Vagina (tissue), 2 donors: ENCODE measurements at regions not wholly inside any gene's neighbourhood (a gene's known extent, or its start where the extent isn't known, plus 50 kb on each side); places are given as distances from the start of the nearest gene placed in this dataset.

Source experiments
- DNase-seq, 2 donors: peaks; one replicate each; pipeline ENCODE4 v3.0.0-alpha.2; 2017; ENCODE audit errors: extremely low spot score in 2 of 2
- H3K27ac ChIP-seq: fragments of 200-600 bp; sonication (generic); one replicate; pipeline ENCODE4 v1.5.1; 2019
- H3K27me3 ChIP-seq: fragments of 200-600 bp; sonication (generic); one replicate; pipeline ENCODE4 v1.5.1; 2019
- H3K36me3 ChIP-seq, 2 donors: fragments of 200-600 bp; sonication (generic); one replicate each; pipeline ENCODE4 v1.5.1; 2017 to 2019
- H3K4me1 ChIP-seq: fragments of 200-600 bp; sonication (generic); one replicate; pipeline ENCODE4 v1.5.1; 2019
- H3K4me3 ChIP-seq, 2 donors: fragments of 200-600 bp; sonication (generic); 1 replicate in 1 of 2; 2 replicates in 1 of 2; pipeline ENCODE4 v1.5.1; 2016 to 2019
- H3K9me3 ChIP-seq: fragments of 200-600 bp; sonication (generic); one replicate; pipeline ENCODE4 v1.5.1; 2019
- POLR2A ChIP-seq, 2 donors: fragments of 450-650 bp; IDR thresholded peaks; one replicate each; pipeline ENCODE4 v1.6.1; 2017; ENCODE audit warnings: antibody characterized with exemption in 2 of 2, mild to moderate bottlenecking in 2 of 2, moderate library complexity in 2 of 2
- POLR2AphosphoS5 ChIP-seq, 2 donors: sonication (generic); formaldehyde crosslinking; IDR thresholded peaks; one replicate each; pipeline ENCODE4 v1.9.0; 2017; ENCODE audit warnings: antibody characterized with exemption in 2 of 2, mild to moderate bottlenecking in 2 of 2, low read depth in 1 of 2; ENCODE audit not compliant: insufficient read depth in 1 of 2
- intact Hi-C: fragments of 100-400 bp; cut with DNase I; formaldehyde crosslinking; loops from one replicate; pipeline ENCODE4 v1.15.1; 2023
- TF ChIP-seq, protein P1 (sequence below), 3 experiments: fragments of 450-650 bp in 2 of 3; fragments of 200-600 bp in 1 of 3; sonication (generic) in 1 of 3; IDR thresholded peaks; one replicate each; pipeline ENCODE4 v1.5.1; 2017 to 2019; ENCODE audit warnings: antibody characterized with exemption in 3 of 3, mild to moderate bottlenecking in 2 of 3, moderate library complexity in 2 of 3

DNA sequence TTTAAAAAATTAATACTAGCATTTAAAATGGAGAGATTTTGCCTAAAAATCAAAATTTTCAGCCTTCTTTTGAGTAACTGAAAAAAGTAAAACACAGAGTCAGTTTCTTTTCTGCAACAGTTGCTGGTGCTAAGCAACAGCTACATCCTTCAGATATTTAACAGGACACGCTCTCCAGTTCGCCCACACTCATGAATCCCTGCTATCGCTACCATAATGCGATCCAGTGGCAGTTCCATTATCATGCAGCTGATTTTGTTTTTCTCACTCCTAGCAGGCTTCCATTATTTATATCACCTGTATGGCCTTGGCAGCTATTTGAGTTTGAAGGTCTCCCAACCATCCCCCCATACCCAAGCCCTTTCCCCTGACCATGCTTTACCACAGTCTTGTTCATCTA, 93.1 kb upstream of the NCKAP5 start:
- Histone ChIP-seq H3K4me1 (no peaks in the 10 kb centered on the region), H3K9me3 (no peaks in the 10 kb centered on the region), H3K4me3 (no peak overlapping the region), H3K27ac (no peak overlapping the region), H3K36me3 (no peaks in the 10 kb centered on the region), H3K27me3 (no peaks in the 10 kb centered on the region)
- intact Hi-C loops = no loop called here
- TF ChIP-seq, protein P1, sequence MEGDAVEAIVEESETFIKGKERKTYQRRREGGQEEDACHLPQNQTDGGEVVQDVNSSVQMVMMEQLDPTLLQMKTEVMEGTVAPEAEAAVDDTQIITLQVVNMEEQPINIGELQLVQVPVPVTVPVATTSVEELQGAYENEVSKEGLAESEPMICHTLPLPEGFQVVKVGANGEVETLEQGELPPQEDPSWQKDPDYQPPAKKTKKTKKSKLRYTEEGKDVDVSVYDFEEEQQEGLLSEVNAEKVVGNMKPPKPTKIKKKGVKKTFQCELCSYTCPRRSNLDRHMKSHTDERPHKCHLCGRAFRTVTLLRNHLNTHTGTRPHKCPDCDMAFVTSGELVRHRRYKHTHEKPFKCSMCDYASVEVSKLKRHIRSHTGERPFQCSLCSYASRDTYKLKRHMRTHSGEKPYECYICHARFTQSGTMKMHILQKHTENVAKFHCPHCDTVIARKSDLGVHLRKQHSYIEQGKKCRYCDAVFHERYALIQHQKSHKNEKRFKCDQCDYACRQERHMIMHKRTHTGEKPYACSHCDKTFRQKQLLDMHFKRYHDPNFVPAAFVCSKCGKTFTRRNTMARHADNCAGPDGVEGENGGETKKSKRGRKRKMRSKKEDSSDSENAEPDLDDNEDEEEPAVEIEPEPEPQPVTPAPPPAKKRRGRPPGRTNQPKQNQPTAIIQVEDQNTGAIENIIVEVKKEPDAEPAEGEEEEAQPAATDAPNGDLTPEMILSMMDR (IDR thresholded peaks at IDR 0.05) = no peak
- TF ChIP-seq POLR2AphosphoS5 (IDR thresholded peaks at IDR 0.05; ENCODE audit: insufficient read depth in 1 of 2, low read depth in 1 of 2) (no peak), POLR2A (IDR thresholded peaks at IDR 0.05) (no peak)
- no peak for DNase-seq

DNA sequence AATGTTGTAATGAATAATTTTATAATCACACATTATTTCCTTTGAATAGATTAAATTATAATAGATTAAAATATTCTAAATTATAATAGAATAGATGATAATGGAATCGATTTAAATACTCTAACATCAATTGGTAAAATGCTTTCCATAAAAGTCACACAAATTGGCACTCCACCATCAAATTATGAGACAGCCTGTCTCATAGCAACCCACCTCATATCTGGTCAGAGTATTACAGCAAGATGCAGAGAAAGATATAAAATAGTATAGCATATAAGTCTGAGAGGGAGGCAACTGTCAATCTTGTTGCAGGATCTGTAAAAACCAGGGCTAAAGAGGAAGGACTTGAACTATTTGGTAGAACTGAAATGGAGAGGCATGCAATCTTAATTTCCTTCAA, 98.4 kb upstream of the NCKAP5 start:
- no peaks in the 10 kb centered on the region for H3K36me3 ChIP-seq
- intact Hi-C loops = no loop called here
- DNase-seq = no peak
- no peaks in the 10 kb centered on the region for H3K9me3 ChIP-seq
- TF ChIP-seq, protein P1 (IDR thresholded peaks at IDR 0.05) = no peak
- TF ChIP-seq POLR2AphosphoS5 (IDR thresholded peaks at IDR 0.05; ENCODE audit: insufficient read depth in 1 of 2, low read depth in 1 of 2) (no peak), POLR2A (IDR thresholded peaks at IDR 0.05) (no peak)
- H3K4me1 ChIP-seq = no peaks in the 10 kb centered on the region
- no peak overlapping the region for H3K27ac ChIP-seq
- H3K4me3 ChIP-seq = no peak overlapping the region
- H3K27me3 ChIP-seq = no peaks in the 10 kb centered on the region

DNA sequence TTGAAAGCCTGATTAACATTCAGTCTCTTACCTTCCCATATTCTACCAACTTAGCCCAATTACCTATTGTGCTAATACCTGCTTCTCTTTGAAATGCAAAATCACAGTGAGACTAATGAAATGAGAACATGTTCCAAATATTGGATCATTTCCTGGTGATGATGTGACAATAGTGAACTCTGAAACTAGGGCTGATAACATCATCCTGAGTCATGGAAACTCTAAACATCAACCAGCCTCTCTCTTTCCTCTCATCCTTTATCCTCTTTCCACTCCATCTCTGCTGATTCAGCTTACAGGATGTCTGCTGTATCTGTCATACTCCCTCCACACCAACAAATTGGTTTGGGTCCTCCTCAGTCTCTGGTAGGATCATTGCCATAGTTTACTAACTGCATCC, 98.8 kb upstream of the NCKAP5 start:
- no peaks in the 10 kb centered on the region for H3K36me3 ChIP-seq
- TF ChIP-seq POLR2A (IDR thresholded peaks at IDR 0.05) = no peak
- H3K4me3 ChIP-seq = no peak overlapping the region
- intact Hi-C loops = no loop called here
- no peaks in the 10 kb centered on the region for H3K27me3 ChIP-seq
- no peak overlapping the region for H3K27ac ChIP-seq
- no peaks in the 10 kb centered on the region for H3K9me3 ChIP-seq
- no peak for DNase-seq
- H3K4me1 ChIP-seq = no peaks in the 10 kb centered on the region

DNA sequence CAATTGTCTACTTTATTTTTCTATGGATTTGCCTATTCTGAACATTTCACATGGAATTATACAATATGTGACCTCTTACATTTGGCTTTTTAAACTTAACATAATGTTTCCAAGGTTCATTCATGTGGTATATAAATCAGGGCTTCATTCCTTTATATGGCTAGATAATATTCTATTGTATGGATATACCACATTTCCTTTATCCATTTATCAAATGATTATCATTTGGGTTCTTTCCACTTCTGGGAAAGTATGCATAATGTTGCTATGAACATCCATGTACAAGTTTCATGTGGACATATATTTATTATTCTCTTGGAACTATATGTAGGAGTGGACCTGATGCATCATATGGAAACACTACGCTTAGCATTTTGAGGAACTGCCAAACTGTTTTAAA, 99.7 kb upstream of the NCKAP5 start:
- Histone ChIP-seq H3K36me3 (no peaks in the 10 kb centered on the region), H3K27me3 (no peaks in the 10 kb centered on the region), H3K9me3 (no peaks in the 10 kb centered on the region), H3K27ac (no peak overlapping the region), H3K4me3 (no peak overlapping the region), H3K4me1 (no peaks in the 10 kb centered on the region)
- intact Hi-C loops = no loop called here
- TF ChIP-seq POLR2A (IDR thresholded peaks at IDR 0.05) = no peak
- TF ChIP-seq POLR2AphosphoS5 (IDR thresholded peaks at IDR 0.05; ENCODE audit: insufficient read depth in 1 of 2, low read depth in 1 of 2) = no peak
- TF ChIP-seq, protein P1 (IDR thresholded peaks at IDR 0.05) = no peak
- no peak for DNase-seq

DNA sequence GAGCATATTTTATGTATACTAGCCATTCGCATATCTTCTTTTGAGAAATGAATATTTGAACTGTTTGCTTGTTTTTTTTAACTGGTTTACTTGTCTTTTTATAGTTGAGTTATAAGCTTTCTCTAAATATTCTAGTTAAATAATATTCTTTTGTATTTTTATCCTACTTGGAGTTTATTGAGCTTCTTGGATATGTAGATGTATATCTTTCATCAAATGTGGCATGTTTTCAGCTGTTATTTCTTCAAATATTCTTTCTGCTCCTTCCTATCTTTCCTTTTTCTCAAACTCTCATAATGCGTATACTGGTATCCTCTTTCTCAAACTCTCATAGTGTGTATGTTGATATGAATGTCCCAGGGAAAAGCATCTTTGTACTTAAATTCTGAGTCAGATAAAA, 100.3 kb upstream of the NCKAP5 start:
- Histone ChIP-seq H3K4me1 (no peaks in the 10 kb centered on the region), H3K27ac (no peak overlapping the region), H3K36me3 (no peaks in the 10 kb centered on the region), H3K9me3 (no peaks in the 10 kb centered on the region), H3K27me3 (no peaks in the 10 kb centered on the region), H3K4me3 (no peak overlapping the region)
- intact Hi-C loops = no loop called here
- TF ChIP-seq POLR2AphosphoS5 (IDR thresholded peaks at IDR 0.05; ENCODE audit: insufficient read depth in 1 of 2, low read depth in 1 of 2) (no peak), POLR2A (IDR thresholded peaks at IDR 0.05) (no peak)
- TF ChIP-seq, protein P1 (IDR thresholded peaks at IDR 0.05) = no peak
- no peak for DNase-seq
